HCT116 (cell line): ENCODE measurements at regions not wholly inside any gene's neighbourhood (a gene's known extent, or its start where the extent isn't known, plus 50 kb on each side); places are given as distances from the start of the nearest gene placed in this dataset.

Experiments used
- ATAC-seq: fragments of 200-7000 bp; cut with Tn5 transposase; 2 replicates; pipeline ENCODE4 v1.9.1; 2020; ENCODE audit warnings: mild to moderate bottlenecking, moderate library complexity
- BruUV-seq: library from RNA; stranded (reverse); fragments of 400-500 nt; replicated peaks from 2 replicates; lab custom pipeline; 2021; lab: Mats Ljungman, UMichigan
- CTCF ChIA-PET: fragments of 300-600 bp; sonication (Branson Sonifier 250); formaldehyde crosslinking; loops from one replicate; lab custom pipeline; 2021; ENCODE audit warnings: antibody characterized with exemption; lab: Charles Lee
- POLR2A ChIA-PET: fragments of 300-600, 350-600 bp; sonication (Branson Sonifier 250); formaldehyde crosslinking; loops from one replicate; lab custom pipeline; 2021; ENCODE audit warnings: antibody characterized with exemption; lab: Charles Lee
- RAD21 ChIA-PET, 2 experiments: fragments of 300-600 bp; sonication (Branson Sonifier 250); formaldehyde crosslinking; loops; one replicate each; lab custom pipeline; 2023; ENCODE audit warnings: low total read pairs in 2 of 2; ENCODE audit not compliant: uncharacterized antibody in 2 of 2, unreplicated experiment in 2 of 2, low non-redundant PET in 1 of 2; lab: Charles Lee
- DNase-seq: peaks from one replicate; pipeline ENCODE4 v3.0.0-alpha.2; 2010; ENCODE audit warnings: low read depth, low spot score
- H2AFZ ChIP-seq: fragments of 200-600 bp; shearing (Covaris generic), sonication (generic); 2 replicates; pipeline ENCODE4 v1.6.1; 2017; ENCODE audit warnings: low read depth, mixed run types, mixed read lengths, antibody characterized with exemption, low read length; ENCODE audit not compliant: poor library complexity, severe bottlenecking
- H3K27ac ChIP-seq: 2 replicates; pipeline ENCODE4 v1.5.1; 2012; ENCODE audit warnings: low read depth, low read length
- H3K27me3 ChIP-seq: fragments of 200-600 bp; sonication (generic); 2 replicates; pipeline ENCODE4 v1.6.1; 2016; ENCODE audit warnings: mixed run types, low read length, mixed read lengths; ENCODE audit not compliant: insufficient read depth
- H3K36me3 ChIP-seq, 2 experiments: fragments of 200-500 bp in 1 of 2; fragments of 200-600 bp in 1 of 2; sonication (Bioruptor generic) in 1 of 2; sonication (generic) in 1 of 2; 2 replicates each; pipeline versions ENCODE4 v1.5.1 to v1.6.1; 2014 to 2016; ENCODE audit warnings: low read length in 2 of 2, inconsistent platforms in 1 of 2, mixed read lengths in 1 of 2, mixed run types in 1 of 2; ENCODE audit not compliant: insufficient read depth in 2 of 2, control insufficient read depth in 1 of 2
- H3K4me1 ChIP-seq, 2 experiments: fragments of 200-600 bp in 1 of 2; sonication (generic) in 1 of 2; 2 replicates each; pipeline versions ENCODE4 v1.5.1 to v1.6.1; 2012 to 2017; ENCODE audit warnings: low read length in 2 of 2, inconsistent platforms in 1 of 2, mild to moderate bottlenecking in 1 of 2, mixed read lengths in 1 of 2, mixed run types in 1 of 2, moderate library complexity in 1 of 2; ENCODE audit not compliant: insufficient read depth in 2 of 2, control insufficient read depth in 1 of 2
- H3K4me2 ChIP-seq: fragments of 200-600 bp; sonication (generic); 2 replicates; pipeline ENCODE4 v1.6.1; 2017; ENCODE audit warnings: mixed run types, low read length, mixed read lengths
- H3K4me3 ChIP-seq, 2 experiments: fragments of 200-600 bp in 1 of 2; sonication (generic) in 1 of 2; replicated peaks in 1 of 2; 2 replicates each; pipeline ENCODE4 v1.5.1; 2011 to 2016; ENCODE audit warnings: low read length in 2 of 2, control low read depth in 1 of 2, low read depth in 1 of 2, mild to moderate bottlenecking in 1 of 2, mixed read lengths in 1 of 2, mixed run types in 1 of 2
- H3K79me2 ChIP-seq: fragments of 200-600 bp; sonication (generic); 2 replicates; pipeline ENCODE4 v1.6.1; 2017; ENCODE audit warnings: mild to moderate bottlenecking, mixed run types, low read length, moderate library complexity, mixed read lengths; ENCODE audit not compliant: insufficient read depth
- H3K9ac ChIP-seq: fragments of 200-600 bp; sonication (generic); 2 replicates; pipeline ENCODE4 v1.6.1; 2016; ENCODE audit warnings: low read length, mixed read lengths
- H3K9me2 ChIP-seq: fragments of 200-600 bp; sonication (generic), shearing (Covaris generic); 2 replicates; pipeline ENCODE4 v1.6.1; 2017; ENCODE audit warnings: mixed run types, mild to moderate bottlenecking, moderate library complexity; ENCODE audit not compliant: insufficient read depth
- H3K9me3 ChIP-seq, 2 experiments: fragments of 200-500 bp in 1 of 2; fragments of 200-600 bp in 1 of 2; sonication (Bioruptor generic) in 1 of 2; sonication (generic) in 1 of 2; 2 replicates each; pipeline ENCODE4 v1.6.1; 2014 to 2017; ENCODE audit warnings: low read length in 2 of 2, mixed read lengths in 2 of 2, inconsistent platforms in 1 of 2, low read depth in 1 of 2, mild to moderate bottlenecking in 1 of 2, mixed run types in 1 of 2, moderate library complexity in 1 of 2; ENCODE audit not compliant: control insufficient read depth in 1 of 2, insufficient read depth in 1 of 2
- H4K20me1 ChIP-seq: fragments of 200-600 bp; sonication (generic), shearing (Covaris generic); 2 replicates; pipeline ENCODE4 v1.6.1; 2017; ENCODE audit warnings: mixed run types, mild to moderate bottlenecking, moderate library complexity; ENCODE audit not compliant: insufficient read depth
- CEBPB ChIP-seq: IDR thresholded peaks from 2 replicates; pipeline ENCODE4 v1.6.1; 2012; ENCODE audit warnings: low read depth
- CTCF ChIP-seq, 3 experiments: fragments of 200-600 bp in 1 of 3; sonication (generic) in 1 of 3; IDR thresholded peaks in 2 of 3; conservative IDR thresholded peaks in 1 of 3; 2 replicates each; pipeline ENCODE4 v1.5.1; 2012 to 2017; ENCODE audit warnings: low read depth in 2 of 3, low read length in 2 of 3, antibody characterized with exemption in 1 of 3, borderline replicate concordance in 1 of 3, control low read depth in 1 of 3, mild to moderate bottlenecking in 1 of 3, mixed read lengths in 1 of 3, mixed run types in 1 of 3, moderate library complexity in 1 of 3; ENCODE audit not compliant: insufficient read depth in 1 of 3
- EGR1 ChIP-seq: IDR thresholded peaks from 2 replicates; pipeline ENCODE4 v1.6.1; 2012; ENCODE audit warnings: low read depth
- EZH2 ChIP-seq: fragments of 200-600 bp; sonication (generic); IDR thresholded peaks from 2 replicates; pipeline ENCODE4 v1.6.1; 2017; ENCODE audit warnings: antibody characterized with exemption, mixed run types
- FOSL1 ChIP-seq: IDR thresholded peaks from 2 replicates; pipeline ENCODE4 v1.6.1; 2012; ENCODE audit warnings: low read depth
- MAX ChIP-seq: IDR thresholded peaks from 2 replicates; pipeline ENCODE4 v1.6.1; 2012
- POLR2A ChIP-seq: IDR thresholded peaks from 2 replicates; pipeline ENCODE4 v1.7.0; 2011; ENCODE audit warnings: borderline replicate concordance; ENCODE audit not compliant: insufficient read depth, insufficient read length; ENCODE audit errors: extremely low read depth
- REST ChIP-seq: IDR thresholded peaks from 2 replicates; pipeline ENCODE4 v1.6.1; 2012; ENCODE audit warnings: low read depth
- SP1 ChIP-seq: IDR thresholded peaks from 2 replicates; pipeline ENCODE4 v1.6.1; 2012; ENCODE audit warnings: low read depth
- SRF ChIP-seq: IDR thresholded peaks from 2 replicates; pipeline ENCODE4 v1.6.1; 2012; ENCODE audit warnings: low read depth
- TCF7L2 ChIP-seq: IDR thresholded peaks from 2 replicates; pipeline ENCODE4 v1.7.0; 2011; ENCODE audit warnings: borderline replicate concordance, inconsistent platforms; ENCODE audit not compliant: insufficient read depth, insufficient read length; ENCODE audit errors: extremely low read depth
- YY1 ChIP-seq: IDR thresholded peaks from 2 replicates; pipeline ENCODE4 v1.6.1; 2011; ENCODE audit warnings: low read length, low read depth, moderate library complexity, mild to moderate bottlenecking; ENCODE audit not compliant: insufficient replicate concordance; ENCODE audit errors: extremely low read depth
- intact Hi-C: fragments of 100-400 bp; cut with micrococcal nuclease; formaldehyde crosslinking; loops from 2 replicates; pipeline ENCODE4 v1.10.0; 2022

GRCh38 chrX:113919387-113919786 lies 664.5 kb upstream of the HTR2C start:
- no peaks in the 10 kb centered on the region for H3K79me2 ChIP-seq
- no peaks in the 10 kb centered on the region for H3K9me2 ChIP-seq
- no peak overlapping the region for H3K27ac ChIP-seq
- intact Hi-C loops: no loop called here
- ATAC-seq (no peak), DNase-seq (no peak)
- no peaks in the 10 kb centered on the region for H3K27me3 ChIP-seq
- H3K9ac ChIP-seq: no peak overlapping the region
- H3K4me2 ChIP-seq: no peak overlapping the region
- no peak overlapping the region for H3K4me3 ChIP-seq
- no peaks in the 10 kb centered on the region for H3K4me1 ChIP-seq
- CTCF ChIA-PET: no interaction called here
- no peaks in the 10 kb centered on the region for H4K20me1 ChIP-seq
- H3K36me3 ChIP-seq: no peaks in the 10 kb centered on the region
- POLR2A ChIA-PET: no interaction called here
- BruUV-seq: no TSS peak
- no peaks in the 10 kb centered on the region for H3K9me3 ChIP-seq
- H2AFZ ChIP-seq: no peak overlapping the region
- TF ChIP-seq POLR2A (no peak), CEBPB (no peak), SP1 (no peak), EZH2 (no peak)
- RAD21 ChIA-PET: no interaction called here

- Histone ChIP-seq H3K36me3 (no peaks in the 10 kb centered on the region), H3K9ac (no peak overlapping the region), H3K9me3 (no peaks in the 10 kb centered on the region), H3K4me3 (no peak overlapping the region), H3K79me2 (no peaks in the 10 kb centered on the region), H4K20me1 (no peaks in the 10 kb centered on the region), H3K27ac (no peak overlapping the region), H3K27me3 (no peaks in the 10 kb centered on the region), H3K9me2 (no peaks in the 10 kb centered on the region), H3K4me2 (no peak overlapping the region), H3K4me1 (no peaks in the 10 kb centered on the region), H2AFZ (no peak overlapping the region)
- ChIA-PET CTCF (no interaction called here), POLR2A (no interaction called here), RAD21 (no interaction called here)
- no TSS peak for BruUV-seq
- DNase-seq (no peak), ATAC-seq (no peak)
- TF ChIP-seq SRF (no peak), FOSL1 (no peak), MAX (no peak), TCF7L2 (no peak), YY1 (no peak), EGR1 (no peak), CTCF (IDR thresholded peaks at IDR 0.05 in 2 of 3, conservative IDR thresholded peaks at IDR 0.05 in 1 of 3; ENCODE audit: borderline replicate concordance in 1 of 3, insufficient read depth in 1 of 3, low read depth in 2 of 3, low read length in 2 of 3) (no peak), REST (no peak)
- intact Hi-C loops: no loop called here
Observed at GRCh38 chrX:113906168-113906567, 677.7 kb upstream of the HTR2C start.
